Sigmoid colon (tissue), 4 donors: ENCODE measurements at regions not wholly inside any gene's neighbourhood (a gene's known extent, or its start where the extent isn't known, plus 50 kb on each side); places are given as distances from the start of the nearest gene placed in this dataset.

Experiments
- POLR2A ChIP-seq, 2 donors: fragments of 450-650 bp; IDR thresholded peaks; one replicate each; pipeline ENCODE4 v1.6.1; 2016; ENCODE audit warnings: antibody characterized with exemption in 2 of 2, mild to moderate bottlenecking in 2 of 2, moderate library complexity in 2 of 2
- POLR2AphosphoS5 ChIP-seq, 4 donors: sonication (generic); formaldehyde crosslinking; IDR thresholded peaks; one replicate each; pipeline ENCODE4 v1.6.1; 2017; ENCODE audit warnings: antibody characterized with exemption in 4 of 4
- TF ChIP-seq, protein P1 (sequence below), 4 experiments: fragments of 450-650 bp in 3 of 4; fragments of 200-600 bp in 1 of 4; IDR thresholded peaks; one replicate each; pipeline ENCODE4 v1.5.1; 2016 to 2019; ENCODE audit warnings: antibody characterized with exemption in 4 of 4, mild to moderate bottlenecking in 3 of 4, moderate library complexity in 2 of 4

DNA sequence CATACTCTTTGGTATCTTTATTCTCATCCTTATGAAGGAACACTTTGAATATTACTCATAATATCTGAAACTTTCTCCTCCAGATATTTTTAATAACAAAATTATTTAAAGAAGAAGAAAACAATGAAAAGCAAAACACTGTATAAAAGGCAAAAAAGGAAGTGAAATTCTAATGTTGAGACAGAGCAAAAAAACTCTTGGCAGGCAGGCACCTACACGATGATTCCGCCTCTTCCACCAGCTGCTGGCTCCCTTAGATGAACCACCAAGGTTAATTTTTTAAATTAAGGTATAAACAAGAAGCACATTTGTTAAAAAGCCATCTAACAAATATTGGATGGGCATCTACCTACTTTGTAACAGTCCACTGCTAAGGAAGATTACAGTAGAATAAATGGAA, 434.7 kb downstream of the EPHA4 start:
- TF ChIP-seq, protein P1, sequence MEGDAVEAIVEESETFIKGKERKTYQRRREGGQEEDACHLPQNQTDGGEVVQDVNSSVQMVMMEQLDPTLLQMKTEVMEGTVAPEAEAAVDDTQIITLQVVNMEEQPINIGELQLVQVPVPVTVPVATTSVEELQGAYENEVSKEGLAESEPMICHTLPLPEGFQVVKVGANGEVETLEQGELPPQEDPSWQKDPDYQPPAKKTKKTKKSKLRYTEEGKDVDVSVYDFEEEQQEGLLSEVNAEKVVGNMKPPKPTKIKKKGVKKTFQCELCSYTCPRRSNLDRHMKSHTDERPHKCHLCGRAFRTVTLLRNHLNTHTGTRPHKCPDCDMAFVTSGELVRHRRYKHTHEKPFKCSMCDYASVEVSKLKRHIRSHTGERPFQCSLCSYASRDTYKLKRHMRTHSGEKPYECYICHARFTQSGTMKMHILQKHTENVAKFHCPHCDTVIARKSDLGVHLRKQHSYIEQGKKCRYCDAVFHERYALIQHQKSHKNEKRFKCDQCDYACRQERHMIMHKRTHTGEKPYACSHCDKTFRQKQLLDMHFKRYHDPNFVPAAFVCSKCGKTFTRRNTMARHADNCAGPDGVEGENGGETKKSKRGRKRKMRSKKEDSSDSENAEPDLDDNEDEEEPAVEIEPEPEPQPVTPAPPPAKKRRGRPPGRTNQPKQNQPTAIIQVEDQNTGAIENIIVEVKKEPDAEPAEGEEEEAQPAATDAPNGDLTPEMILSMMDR (IDR thresholded peaks at IDR 0.05), result no peak
- TF ChIP-seq POLR2A (IDR thresholded peaks at IDR 0.05) (no peak), POLR2AphosphoS5 (IDR thresholded peaks at IDR 0.05) (no peak)
